ENCODE measurements at regions not wholly inside any gene's neighbourhood (a gene's known extent, or its start where the extent isn't known, plus 50 kb on each side); places are given as distances from the start of the nearest gene placed in this dataset.

DNA sequence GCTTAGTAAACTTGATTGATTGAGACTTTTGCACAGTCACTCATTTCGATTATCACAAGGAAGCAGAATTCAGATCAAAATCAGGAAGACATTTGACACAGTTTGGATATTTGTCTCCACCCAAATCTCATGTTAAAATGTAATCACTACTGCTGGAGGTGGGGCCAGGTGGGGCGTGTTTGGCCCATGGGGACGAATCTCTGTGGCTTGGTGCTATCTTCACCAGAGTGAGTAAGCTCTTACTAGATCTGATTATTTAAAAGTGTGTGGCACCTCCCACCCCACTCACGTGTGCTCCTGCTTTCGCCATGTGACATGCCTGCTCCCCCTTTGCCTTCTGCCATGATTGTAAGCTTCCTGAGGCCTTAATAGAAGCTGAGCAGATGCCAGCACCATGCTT, 291.4 kb downstream of the PCNX1 start:
- DNase-seq = no peak
- no peak for ATAC-seq
- intact Hi-C loops (cut with DNase I) = no loop called here

GRCh38 chr14:71201840-71202239, 294.6 kb downstream of the PCNX1 start:
- ATAC-seq (no peak), DNase-seq (no peak)
- intact Hi-C loops (cut with DNase I) = no loop called here

DNA sequence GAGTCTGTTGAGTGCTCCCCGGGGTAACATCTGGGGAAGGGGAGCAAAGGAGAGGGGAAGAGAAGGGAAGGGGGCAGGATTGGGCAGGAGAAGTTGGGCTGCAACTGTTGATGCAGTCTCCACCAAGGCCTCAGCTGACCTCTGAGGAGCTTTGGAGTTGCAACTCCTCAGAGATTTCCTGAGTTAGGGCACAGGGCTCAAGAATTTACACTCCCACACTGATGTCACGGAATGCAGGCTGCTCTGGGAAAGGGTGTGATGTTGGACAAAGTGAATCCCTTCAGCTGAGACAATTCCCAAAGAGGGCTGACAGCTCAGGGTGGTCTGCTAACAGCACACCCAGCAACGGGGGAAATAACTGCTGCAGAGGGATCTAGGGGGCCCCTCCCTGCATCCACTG, 295.6 kb downstream of the PCNX1 start:
- no peak for DNase-seq
- intact Hi-C loops (cut with DNase I) = no loop called here
- no peak for ATAC-seq

GRCh38 chr14:71203306-71203705, 296.0 kb downstream of the PCNX1 start:
- DNase-seq = no peak
- intact Hi-C loops (cut with DNase I) = no loop called here
- no peak for ATAC-seq

DNA sequence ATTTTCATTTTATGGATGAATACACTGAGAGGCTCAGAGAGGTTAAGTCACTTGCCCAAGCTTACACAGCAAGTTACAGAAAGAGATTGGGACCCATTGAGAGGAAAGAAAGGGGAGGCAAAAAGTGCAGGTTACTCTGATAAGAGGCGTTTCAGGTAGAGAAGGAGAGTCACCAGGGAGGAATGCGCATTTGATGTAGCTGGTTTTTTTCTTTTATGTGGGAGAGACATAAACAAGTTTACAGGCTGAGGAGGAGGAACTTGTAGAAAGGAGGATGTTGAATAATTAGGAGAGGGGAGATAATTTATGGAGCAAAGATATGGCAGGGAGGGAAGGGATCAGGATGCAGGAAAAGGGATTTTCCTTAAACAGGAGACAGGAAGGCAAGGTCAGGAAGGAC, 297.0 kb downstream of the PCNX1 start:
- intact Hi-C loops (cut with DNase I) = no loop called here
- DNase-seq (no peak), ATAC-seq (no peak)

- intact Hi-C loops (cut with DNase I) = no loop called here
- ATAC-seq (no peak), DNase-seq (no peak)
Observed at GRCh38 chr14:71204768-71205167, 297.5 kb downstream of the PCNX1 start.

- intact Hi-C loops (cut with DNase I) = no loop called here
- DNase-seq (no peak), ATAC-seq (no peak)
Observed at GRCh38 chr14:71206123-71206522, 298.9 kb downstream of the PCNX1 start.

DNA sequence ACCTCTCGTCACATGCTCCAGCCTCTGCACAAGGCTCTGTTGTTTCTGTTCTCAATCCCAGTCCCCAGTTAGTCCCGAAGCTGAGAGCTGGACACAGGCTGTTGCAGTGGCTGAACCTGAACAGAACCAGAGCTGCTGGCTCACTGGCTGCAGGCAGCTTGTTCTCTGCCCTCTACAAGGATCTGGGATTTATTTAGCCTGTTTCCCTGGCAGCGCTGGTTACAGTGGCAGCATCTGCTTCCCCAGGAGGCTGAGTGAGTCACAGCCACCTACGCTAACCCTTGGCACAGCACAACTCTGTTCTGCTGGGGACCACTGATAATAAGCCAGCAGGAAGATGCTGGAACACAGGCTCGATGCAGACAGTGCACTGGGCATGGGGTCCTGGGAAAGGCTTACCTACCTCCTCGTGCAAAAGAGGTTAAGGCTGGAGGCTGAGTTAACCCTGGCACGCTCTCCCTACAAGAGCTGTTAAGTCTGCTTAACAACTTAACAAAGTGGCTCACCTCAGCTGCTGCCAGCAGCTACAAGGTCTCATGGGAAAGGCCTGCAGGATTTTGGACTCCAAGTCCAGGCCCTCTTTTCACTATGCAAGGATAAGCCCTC, 299.6 kb downstream of the PCNX1 start:
- ATAC-seq (peak; percentile 94 to 95), DNase-seq (peak; percentile 72)
- intact Hi-C loops (cut with DNase I) = no loop called here

GRCh38 chr14:71208702-71209357, 301.6 kb downstream of the PCNX1 start:
- no peak for DNase-seq
- intact Hi-C loops (cut with DNase I) = no loop called here

DNA sequence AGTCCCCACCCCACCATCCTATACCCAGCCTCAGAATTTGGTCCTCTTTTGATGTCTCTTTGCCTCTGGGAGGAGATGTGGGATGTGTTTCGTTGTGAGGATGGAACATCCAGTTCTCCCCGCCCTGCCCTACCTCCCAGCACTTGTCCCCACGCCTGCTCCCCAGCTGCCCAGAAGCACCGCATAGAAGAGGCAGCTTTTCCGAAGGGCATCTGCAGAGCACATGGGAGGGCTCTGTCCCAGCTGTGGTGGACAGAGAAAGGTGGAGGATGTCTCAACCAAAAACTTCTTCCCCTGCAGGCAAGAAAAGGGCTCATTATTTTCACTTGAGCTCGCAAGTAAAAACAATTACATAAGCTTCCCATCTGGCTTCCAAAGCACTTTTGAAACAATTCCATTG, 302.6 kb downstream of the PCNX1 start:
- intact Hi-C loops (cut with DNase I) = no loop called here
- ATAC-seq (no peak), DNase-seq (no peak)

More at GRCh38 chr14:71208702-71209357, 301.6 kb downstream of the PCNX1 start:
- ATAC-seq = no peak

DNA sequence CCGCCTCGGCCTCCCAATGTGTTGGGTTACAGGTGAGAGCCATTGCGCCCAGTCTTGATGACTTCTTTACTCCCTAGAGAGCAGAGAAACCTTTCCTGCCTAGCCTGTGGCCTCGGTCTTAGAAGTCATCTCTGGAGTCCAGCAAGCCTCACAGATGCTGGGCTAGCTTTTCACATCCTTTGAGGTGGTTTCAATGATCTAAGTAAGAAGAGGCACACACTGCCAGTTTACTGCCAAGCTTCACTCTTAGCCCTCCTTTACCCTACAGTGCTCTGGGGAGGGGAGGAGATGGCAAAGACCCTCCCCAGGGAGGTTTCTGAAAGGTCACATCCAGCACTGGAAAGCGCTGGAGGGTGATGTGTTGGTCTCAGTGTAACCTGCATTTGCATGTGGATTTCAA, 304.8 kb downstream of the PCNX1 start:
- intact Hi-C loops (cut with DNase I) = no loop called here
- DNase-seq = no peak
- no peak for ATAC-seq

GRCh38 chr14:71212683-71213107, 305.4 kb downstream of the PCNX1 start:
- intact Hi-C loops (cut with DNase I) = no loop called here
- no peak for DNase-seq
- no peak for ATAC-seq

- ATAC-seq (no peak), DNase-seq (no peak)
- intact Hi-C loops (cut with DNase I) = no loop called here
Observed at GRCh38 chr14:71214241-71214640, 307.0 kb downstream of the PCNX1 start.

DNA sequence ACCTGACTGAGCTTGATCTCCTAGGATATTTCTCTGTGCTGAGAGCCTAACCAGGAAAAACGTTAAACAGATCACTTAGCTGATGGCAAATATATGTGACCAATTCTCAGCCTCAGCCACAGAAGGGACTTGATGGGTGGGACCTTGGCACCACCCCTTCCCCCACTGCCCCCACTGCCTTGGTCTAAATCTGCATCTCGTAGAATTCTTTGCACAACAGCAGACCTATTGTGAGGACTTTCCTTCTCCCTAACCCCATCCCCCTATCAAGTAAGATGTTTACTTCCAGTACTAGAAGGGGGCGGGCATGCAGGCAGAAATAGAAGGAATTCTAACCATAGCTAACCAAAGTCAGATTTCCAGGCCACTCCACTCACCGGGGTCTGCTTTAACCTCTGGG, 313.2 kb downstream of the PCNX1 start:
- intact Hi-C loops (cut with DNase I) = no loop called here
- DNase-seq (no peak), ATAC-seq (no peak)

- no peak for ATAC-seq
Observed at GRCh38 chr14:71221119-71221518, 313.9 kb downstream of the PCNX1 start.

GRCh38 chr14:71225113-71225512, 317.9 kb downstream of the PCNX1 start:
- intact Hi-C loops (cut with DNase I) = no loop called here
- ATAC-seq = no peak

More at GRCh38 chr14:71221119-71221518, 313.9 kb downstream of the PCNX1 start:
- DNase-seq = no peak
- intact Hi-C loops (cut with DNase I) = no loop called here

GRCh38 chr14:71228711-71229110, 321.5 kb downstream of the PCNX1 start:
- intact Hi-C loops (cut with DNase I) = no loop called here
- no peak for ATAC-seq
- no peak for DNase-seq

More at GRCh38 chr14:71225113-71225512, 317.9 kb downstream of the PCNX1 start:
- DNase-seq = no peak

DNA sequence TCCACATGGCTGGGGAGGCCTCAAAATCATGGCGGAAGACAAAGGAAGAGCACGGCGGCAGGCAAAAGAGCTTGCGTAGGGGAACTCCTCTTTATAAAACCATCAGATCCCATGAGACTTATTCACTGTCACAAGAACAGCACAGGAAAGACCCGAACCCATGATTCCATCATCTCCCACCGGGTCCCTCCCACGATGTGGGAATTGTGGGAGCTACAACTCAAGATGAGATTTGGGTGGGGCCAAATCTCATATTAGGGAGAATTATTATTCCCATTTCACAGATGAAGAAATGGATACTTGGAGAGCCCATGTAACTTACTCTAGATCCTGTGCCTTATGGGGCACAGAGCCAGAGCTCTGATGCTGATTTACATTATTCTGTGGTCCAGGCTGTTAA, 322.6 kb downstream of the PCNX1 start:
- ATAC-seq (no peak), DNase-seq (no peak)
- intact Hi-C loops (cut with DNase I) = no loop called here

DNA sequence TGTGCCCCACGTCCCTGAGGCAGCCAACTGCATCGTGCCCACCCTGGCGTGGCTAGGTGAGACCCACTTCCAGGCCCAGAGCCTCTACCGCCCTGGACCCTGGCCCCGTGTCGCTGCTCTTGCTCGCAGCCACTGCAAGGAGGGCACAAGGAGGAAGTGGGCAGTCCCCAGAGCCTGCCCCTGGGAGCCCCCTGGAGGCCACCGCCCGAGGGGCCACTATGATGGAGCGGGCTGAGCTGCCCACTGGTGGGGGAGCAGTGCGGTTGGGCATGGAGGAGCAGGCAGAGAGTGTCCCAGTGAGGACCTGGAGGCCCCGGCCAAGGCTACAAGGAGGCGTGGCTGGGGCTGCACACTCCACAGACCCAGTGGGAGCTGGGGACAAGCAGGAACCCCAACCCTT, 323.6 kb downstream of the PCNX1 start:
- no peak for ATAC-seq
- no peak for DNase-seq
- intact Hi-C loops (cut with DNase I) = no loop called here

DNA sequence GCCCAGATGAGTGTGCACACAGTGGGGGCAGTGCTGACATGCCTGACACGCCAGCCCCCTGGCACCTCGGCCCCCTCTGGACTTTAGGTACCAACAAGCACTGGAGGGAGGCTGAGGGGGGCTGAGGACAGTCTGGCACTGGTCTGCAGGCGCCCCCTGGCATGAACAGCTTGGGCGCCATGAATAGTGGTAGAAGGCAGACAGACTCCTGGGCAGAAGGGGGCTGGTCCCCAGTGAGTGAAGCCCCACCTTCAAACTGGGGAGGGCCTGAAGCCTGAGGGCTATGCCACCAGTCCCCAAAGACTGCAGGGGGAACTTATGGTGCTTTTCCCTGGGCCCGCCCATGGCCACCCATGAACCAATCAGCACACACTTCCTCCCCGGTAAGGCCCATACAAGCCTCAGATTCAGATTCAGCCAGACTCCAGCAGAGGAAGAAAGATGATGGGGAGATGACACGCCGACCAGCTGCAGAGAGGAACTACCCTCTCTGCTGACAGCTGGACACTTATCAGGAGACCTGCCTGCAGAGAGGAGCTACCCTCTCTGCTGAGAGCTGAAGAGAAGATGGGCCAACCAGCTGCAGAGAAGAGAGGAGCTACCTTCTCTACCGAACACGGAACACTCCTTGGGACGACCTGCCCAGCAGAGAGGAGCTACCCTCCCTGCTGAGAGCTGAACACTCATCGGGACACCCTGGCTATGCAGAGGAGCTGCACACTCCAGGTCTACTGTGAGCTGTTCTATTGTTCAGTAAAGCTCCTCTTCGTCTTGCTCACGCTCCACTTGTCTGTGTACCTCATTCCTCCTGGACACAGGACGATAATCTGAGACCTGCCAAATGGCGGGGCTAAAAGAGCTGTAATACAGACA, 324.5 kb downstream of the PCNX1 start:
- intact Hi-C loops (cut with DNase I) = no loop called here
- DNase-seq (no peak), ATAC-seq (no peak)

All from left cardiac atrium (tissue), 4 donors.